H1 (cell line): ENCODE measurements at regions not wholly inside any gene's neighbourhood (a gene's known extent, or its start where the extent isn't known, plus 50 kb on each side); places are given as distances from the start of the nearest gene placed in this dataset.

Source experiments
- ATF3 ChIP-seq: IDR thresholded peaks from 2 replicates; pipeline ENCODE4 v1.6.1; 2011; ENCODE audit warnings: low read depth, mild to moderate bottlenecking, low read length; ENCODE audit not compliant: insufficient read depth
- CHD2 ChIP-seq: IDR thresholded peaks from 2 replicates; pipeline ENCODE4 v1.6.1; 2012; ENCODE audit warnings: low read length, improper control_type of control experiment
- CTCF ChIP-seq, 3 experiments: IDR thresholded peaks; 1 replicate in 2 of 3; 2 replicates in 1 of 3; pipeline versions ENCODE4 v1.5.1 to v1.6.1; 2011; ENCODE audit warnings: low read length in 3 of 3, mild to moderate bottlenecking in 3 of 3, inconsistent platforms in 2 of 3, low read depth in 1 of 3, moderate library complexity in 1 of 3; ENCODE audit not compliant: insufficient read depth in 1 of 3; ENCODE audit errors: control extremely low read depth in 1 of 3
- EP300 ChIP-seq, 2 experiments: IDR thresholded peaks; 1 replicate in 1 of 2; 2 replicates in 1 of 2; pipeline ENCODE4 v1.6.1; 2011 to 2012; ENCODE audit warnings: low read depth in 2 of 2, low read length in 2 of 2, mild to moderate bottlenecking in 2 of 2, borderline replicate concordance in 1 of 2, inconsistent platforms in 1 of 2, moderate library complexity in 1 of 2
- EZH2 ChIP-seq: fragments of 200-600 bp; sonication (generic); IDR thresholded peaks from 2 replicates; pipeline ENCODE4 v1.7.1; 2012; ENCODE audit warnings: low read depth, mild to moderate bottlenecking, moderate library complexity, low read length, inconsistent platforms; ENCODE audit not compliant: severe bottlenecking
- GABPA ChIP-seq: IDR thresholded peaks from 2 replicates; pipeline ENCODE4 v1.6.1; 2011; ENCODE audit warnings: mild to moderate bottlenecking, low read length, moderate library complexity, borderline replicate concordance; ENCODE audit not compliant: insufficient read depth
- HDAC2 ChIP-seq, 2 experiments: fragments of 300-600 bp in 1 of 2; sonication (generic) in 1 of 2; IDR thresholded peaks; 2 replicates each; pipeline ENCODE4 v1.6.1; 2011 to 2012; ENCODE audit warnings: low read depth in 2 of 2, low read length in 2 of 2, mild to moderate bottlenecking in 2 of 2, moderate library complexity in 2 of 2, borderline replicate concordance in 1 of 2, inconsistent platforms in 1 of 2
- POLR2A ChIP-seq, 2 experiments: IDR thresholded peaks; 1 replicate in 1 of 2; 2 replicates in 1 of 2; pipeline ENCODE4 v1.6.1; 2011; ENCODE audit warnings: low read depth in 2 of 2, low read length in 2 of 2, mild to moderate bottlenecking in 2 of 2; ENCODE audit errors: control extremely low read depth in 1 of 2
- POLR2AphosphoS5 ChIP-seq: IDR thresholded peaks from 2 replicates; pipeline ENCODE4 v1.6.1; 2011; ENCODE audit warnings: low read depth, low read length
- RAD21 ChIP-seq, 2 experiments: IDR thresholded peaks in 1 of 2; conservative IDR thresholded peaks in 1 of 2; 2 replicates each; pipeline ENCODE4 v1.6.1; 2011; ENCODE audit warnings: low read depth in 2 of 2, low read length in 2 of 2, improper control_type of control experiment in 1 of 2, inconsistent platforms in 1 of 2, mild to moderate bottlenecking in 1 of 2, moderate library complexity in 1 of 2
- SUZ12 ChIP-seq: fragments of 200-600 bp; sonication (generic); IDR thresholded peaks from 2 replicates; pipeline ENCODE4 v1.6.1; 2012; ENCODE audit warnings: mild to moderate bottlenecking, inconsistent platforms, low read length, moderate library complexity, mixed read lengths
- TAF1 ChIP-seq: IDR thresholded peaks from 2 replicates; pipeline ENCODE4 v1.6.1; 2011; ENCODE audit warnings: mild to moderate bottlenecking, low read depth, low read length

- no peak for TF ChIP-seq HDAC2 (IDR thresholded peaks at IDR 0.05; ENCODE audit: borderline replicate concordance in 1 of 2, low read depth in 2 of 2, low read length in 2 of 2)
- no peak for TF ChIP-seq SUZ12
- no peak for TF ChIP-seq CTCF (IDR thresholded peaks at IDR 0.05; ENCODE audit: control extremely low read depth in 1 of 3, insufficient read depth in 1 of 3, low read depth in 1 of 3, low read length in 3 of 3)
- no peak for TF ChIP-seq CHD2
- TF ChIP-seq EZH2: no peak
- no peak for TF ChIP-seq POLR2A (IDR thresholded peaks at IDR 0.05; ENCODE audit: control extremely low read depth in 1 of 2, low read depth in 2 of 2, low read length in 2 of 2)
- no peak for TF ChIP-seq RAD21 (IDR thresholded peaks at IDR 0.05 in 1 of 2, conservative IDR thresholded peaks at IDR 0.05 in 1 of 2; ENCODE audit: low read depth in 2 of 2, low read length in 2 of 2)
- no peak for TF ChIP-seq POLR2AphosphoS5
- no peak for TF ChIP-seq TAF1
- TF ChIP-seq EP300 (IDR thresholded peaks at IDR 0.05; ENCODE audit: borderline replicate concordance in 1 of 2, low read depth in 2 of 2, low read length in 2 of 2): no peak
- TF ChIP-seq ATF3: no peak
- no peak for TF ChIP-seq GABPA
Measured at GRCh38 chr13:63882052-63882451, 2466.4 kb upstream of the PCDH20 start.
